ENCODE measurements at regions not wholly inside any gene's neighbourhood (a gene's known extent, or its start where the extent isn't known, plus 50 kb on each side); places are given as distances from the start of the nearest gene placed in this dataset.

DNA sequence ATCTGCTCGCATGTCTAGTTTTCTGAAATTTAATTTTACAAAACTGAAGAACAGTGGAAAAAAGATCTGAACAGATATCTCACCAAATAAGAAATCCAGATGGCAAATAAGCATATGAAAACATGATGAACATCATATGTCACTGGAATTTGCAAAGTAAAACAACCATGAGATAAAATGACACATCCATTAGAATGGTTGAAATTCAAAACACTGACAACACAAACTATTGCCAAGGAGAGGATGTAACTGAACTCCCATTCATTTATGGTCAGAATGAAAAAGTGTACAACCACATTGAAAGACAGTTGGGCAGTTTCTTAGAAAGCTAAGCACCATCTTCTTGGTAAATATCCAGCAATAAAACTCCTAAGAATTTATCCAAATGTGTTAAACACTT is 312.7 kb upstream of the NCAM2 start:
- TF ChIP-seq, protein P1, sequence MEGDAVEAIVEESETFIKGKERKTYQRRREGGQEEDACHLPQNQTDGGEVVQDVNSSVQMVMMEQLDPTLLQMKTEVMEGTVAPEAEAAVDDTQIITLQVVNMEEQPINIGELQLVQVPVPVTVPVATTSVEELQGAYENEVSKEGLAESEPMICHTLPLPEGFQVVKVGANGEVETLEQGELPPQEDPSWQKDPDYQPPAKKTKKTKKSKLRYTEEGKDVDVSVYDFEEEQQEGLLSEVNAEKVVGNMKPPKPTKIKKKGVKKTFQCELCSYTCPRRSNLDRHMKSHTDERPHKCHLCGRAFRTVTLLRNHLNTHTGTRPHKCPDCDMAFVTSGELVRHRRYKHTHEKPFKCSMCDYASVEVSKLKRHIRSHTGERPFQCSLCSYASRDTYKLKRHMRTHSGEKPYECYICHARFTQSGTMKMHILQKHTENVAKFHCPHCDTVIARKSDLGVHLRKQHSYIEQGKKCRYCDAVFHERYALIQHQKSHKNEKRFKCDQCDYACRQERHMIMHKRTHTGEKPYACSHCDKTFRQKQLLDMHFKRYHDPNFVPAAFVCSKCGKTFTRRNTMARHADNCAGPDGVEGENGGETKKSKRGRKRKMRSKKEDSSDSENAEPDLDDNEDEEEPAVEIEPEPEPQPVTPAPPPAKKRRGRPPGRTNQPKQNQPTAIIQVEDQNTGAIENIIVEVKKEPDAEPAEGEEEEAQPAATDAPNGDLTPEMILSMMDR (conservative IDR thresholded peaks at IDR 0.05 in 1 of 2, IDR thresholded peaks at IDR 0.05 in 1 of 2; ENCODE audit: extremely low read depth in 1 of 2, insufficient read depth in 1 of 2, low read depth in 1 of 2, low read length in 2 of 2) = no peak
- no peak for TF ChIP-seq EZH2 (IDR thresholded peaks at IDR 0.05; ENCODE audit: borderline replicate concordance, low read length)

Data from mammary epithelial cell (primary cell).